Type B pancreatic cell (in vitro differentiated cells): ENCODE measurements at regions not wholly inside any gene's neighbourhood (a gene's known extent, or its start where the extent isn't known, plus 50 kb on each side); places are given as distances from the start of the nearest gene placed in this dataset.

Source experiments
- DNase-seq: peaks from one replicate; pipeline ENCODE4 v3.0.0; 2021; ENCODE audit warnings: mixed read lengths; ENCODE audit not compliant: unreplicated experiment; ENCODE audit errors: extremely low spot score
- H3K27ac Mint-ChIP-seq: 2 replicates; pipeline ENCODE4 v1.8.0; 2021; ENCODE audit warnings: mild to moderate bottlenecking, mixed read lengths
- H3K27me3 Mint-ChIP-seq: 2 replicates; pipeline ENCODE4 v1.8.0; 2021; ENCODE audit warnings: mixed read lengths
- H3K36me3 Mint-ChIP-seq: 2 replicates; pipeline ENCODE4 v1.8.0; 2021; ENCODE audit warnings: mixed read lengths
- H3K4me1 Mint-ChIP-seq: one replicate; pipeline ENCODE4 v1.8.0; 2021; ENCODE audit warnings: mixed read lengths; ENCODE audit not compliant: unreplicated experiment
- H3K4me3 Mint-ChIP-seq: 2 replicates; pipeline ENCODE4 v1.8.0; 2021; ENCODE audit warnings: mild to moderate bottlenecking, mixed read lengths
- H3K9me3 Mint-ChIP-seq: 2 replicates; pipeline ENCODE4 v1.8.0; 2021; ENCODE audit warnings: mixed read lengths
- CTCF ChIP-seq: fragments of 200-600 bp; sonication (generic); conservative IDR thresholded peaks from 2 replicates; pipeline ENCODE4 v1.5.0; 2021; ENCODE audit warnings: antibody characterized with exemption, mild to moderate bottlenecking

- no peak overlapping the region for H3K27ac Mint-ChIP-seq
- H3K27me3 Mint-ChIP-seq: no peaks in the 10 kb centered on the region
- peaks cover 4% of the 10 kb centered on the region for H3K9me3 Mint-ChIP-seq
- TF ChIP-seq CTCF: no peak
- no peak for DNase-seq
- no peak overlapping the region for H3K4me3 Mint-ChIP-seq
- no peaks in the 10 kb centered on the region for H3K36me3 Mint-ChIP-seq
- H3K4me1 Mint-ChIP-seq: peaks cover 3% of the 10 kb centered on the region
Observed at GRCh38 chr1:116246174-116246573, 126.9 kb upstream of the ATP1A1 start.

- no peak overlapping the region for H3K27ac Mint-ChIP-seq
- no peak for DNase-seq
- H3K9me3 Mint-ChIP-seq: no peaks in the 10 kb centered on the region
Observed at GRCh38 chr1:116252271-116252670, 120.8 kb upstream of the ATP1A1 start.

GRCh38 chr1:116252785-116253184 is 120.3 kb upstream of the ATP1A1 start:
- no peaks in the 10 kb centered on the region for H3K27me3 Mint-ChIP-seq
- no peak overlapping the region for H3K27ac Mint-ChIP-seq
- no peaks in the 10 kb centered on the region for H3K36me3 Mint-ChIP-seq
- H3K9me3 Mint-ChIP-seq: no peaks in the 10 kb centered on the region
- no peak overlapping the region for H3K4me3 Mint-ChIP-seq
- DNase-seq: no peak
- peaks cover 19% of the 10 kb centered on the region for H3K4me1 Mint-ChIP-seq
- no peak for TF ChIP-seq CTCF

More at GRCh38 chr1:116252271-116252670, 120.8 kb upstream of the ATP1A1 start:
- no peaks in the 10 kb centered on the region for H3K36me3 Mint-ChIP-seq
- peaks cover 19% of the 10 kb centered on the region for H3K4me1 Mint-ChIP-seq
- no peaks in the 10 kb centered on the region for H3K27me3 Mint-ChIP-seq
- no peak for TF ChIP-seq CTCF
- no peak overlapping the region for H3K4me3 Mint-ChIP-seq

GRCh38 chr1:116253566-116254382 is 119.3 kb upstream of the ATP1A1 start:
- H3K4me1 Mint-ChIP-seq: peaks cover 19% of the 10 kb centered on the region
- DNase-seq: no peak
- no peaks in the 10 kb centered on the region for H3K9me3 Mint-ChIP-seq
- no peak overlapping the region for H3K4me3 Mint-ChIP-seq
- H3K36me3 Mint-ChIP-seq: no peaks in the 10 kb centered on the region
- no peak overlapping the region for H3K27ac Mint-ChIP-seq
- H3K27me3 Mint-ChIP-seq: no peaks in the 10 kb centered on the region
- TF ChIP-seq CTCF: no peak

- Mint-ChIP-seq H3K9me3 (no peaks in the 10 kb centered on the region), H3K4me1 (peaks cover 19% of the 10 kb centered on the region), H3K36me3 (no peaks in the 10 kb centered on the region), H3K27ac (no peak overlapping the region), H3K27me3 (no peaks in the 10 kb centered on the region), H3K4me3 (no peak overlapping the region)
- DNase-seq: no peak
- TF ChIP-seq CTCF: no peak
Observed at GRCh38 chr1:116254776-116255175, 118.3 kb upstream of the ATP1A1 start.
